ENCODE measurements at regions not wholly inside any gene's neighbourhood (a gene's known extent, or its start where the extent isn't known, plus 50 kb on each side); places are given as distances from the start of the nearest gene placed in this dataset.

GRCh38 chr3:147030274-147030673, 376.1 kb downstream of the ZIC4 start:
- no peak for TF ChIP-seq POLR2AphosphoS5 (IDR thresholded peaks at IDR 0.05; ENCODE audit: low read depth, low read length)
- TF ChIP-seq SIN3A (IDR thresholded peaks at IDR 0.05; ENCODE audit: borderline replicate concordance, insufficient read depth, low read length): no peak
- TF ChIP-seq, protein P1, sequence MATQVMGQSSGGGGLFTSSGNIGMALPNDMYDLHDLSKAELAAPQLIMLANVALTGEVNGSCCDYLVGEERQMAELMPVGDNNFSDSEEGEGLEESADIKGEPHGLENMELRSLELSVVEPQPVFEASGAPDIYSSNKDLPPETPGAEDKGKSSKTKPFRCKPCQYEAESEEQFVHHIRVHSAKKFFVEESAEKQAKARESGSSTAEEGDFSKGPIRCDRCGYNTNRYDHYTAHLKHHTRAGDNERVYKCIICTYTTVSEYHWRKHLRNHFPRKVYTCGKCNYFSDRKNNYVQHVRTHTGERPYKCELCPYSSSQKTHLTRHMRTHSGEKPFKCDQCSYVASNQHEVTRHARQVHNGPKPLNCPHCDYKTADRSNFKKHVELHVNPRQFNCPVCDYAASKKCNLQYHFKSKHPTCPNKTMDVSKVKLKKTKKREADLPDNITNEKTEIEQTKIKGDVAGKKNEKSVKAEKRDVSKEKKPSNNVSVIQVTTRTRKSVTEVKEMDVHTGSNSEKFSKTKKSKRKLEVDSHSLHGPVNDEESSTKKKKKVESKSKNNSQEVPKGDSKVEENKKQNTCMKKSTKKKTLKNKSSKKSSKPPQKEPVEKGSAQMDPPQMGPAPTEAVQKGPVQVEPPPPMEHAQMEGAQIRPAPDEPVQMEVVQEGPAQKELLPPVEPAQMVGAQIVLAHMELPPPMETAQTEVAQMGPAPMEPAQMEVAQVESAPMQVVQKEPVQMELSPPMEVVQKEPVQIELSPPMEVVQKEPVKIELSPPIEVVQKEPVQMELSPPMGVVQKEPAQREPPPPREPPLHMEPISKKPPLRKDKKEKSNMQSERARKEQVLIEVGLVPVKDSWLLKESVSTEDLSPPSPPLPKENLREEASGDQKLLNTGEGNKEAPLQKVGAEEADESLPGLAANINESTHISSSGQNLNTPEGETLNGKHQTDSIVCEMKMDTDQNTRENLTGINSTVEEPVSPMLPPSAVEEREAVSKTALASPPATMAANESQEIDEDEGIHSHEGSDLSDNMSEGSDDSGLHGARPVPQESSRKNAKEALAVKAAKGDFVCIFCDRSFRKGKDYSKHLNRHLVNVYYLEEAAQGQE (IDR thresholded peaks at IDR 0.05; ENCODE audit: insufficient read depth in 1 of 2, low read depth in 2 of 2, low read length in 2 of 2): no peak
- TF ChIP-seq FOXP2 (optimal IDR thresholded peaks at IDR 0.05; ENCODE audit: borderline replicate concordance, extremely low read depth, extremely low read length, insufficient read depth): no peak

DNA sequence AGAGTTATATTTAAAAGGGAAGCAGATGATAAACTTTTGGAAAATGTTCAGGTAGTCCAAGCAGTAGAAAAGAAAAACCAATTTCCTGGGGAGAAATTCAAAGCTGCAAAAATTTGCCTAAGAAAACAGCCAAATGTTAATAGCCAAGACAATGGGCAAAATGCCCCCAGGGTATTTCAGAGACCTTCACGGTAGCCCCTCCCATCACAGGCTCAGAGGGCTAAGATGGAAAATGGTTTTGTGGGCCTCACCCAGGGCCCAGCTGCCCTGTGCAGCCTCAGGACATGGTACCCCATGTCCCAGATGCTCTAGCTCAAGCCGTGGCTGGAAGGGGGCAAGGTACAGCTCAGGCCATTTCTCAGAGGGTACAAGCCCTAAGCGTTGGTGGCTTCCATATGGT, 391.0 kb downstream of the ZIC4 start:
- TF ChIP-seq, protein P1 (IDR thresholded peaks at IDR 0.05; ENCODE audit: insufficient read depth in 1 of 2, low read depth in 2 of 2, low read length in 2 of 2): no peak
- TF ChIP-seq SIN3A (IDR thresholded peaks at IDR 0.05; ENCODE audit: borderline replicate concordance, insufficient read depth, low read length) (no peak), TAF1 (IDR thresholded peaks at IDR 0.05; ENCODE audit: borderline replicate concordance, insufficient read depth, low read length) (no peak), POLR2AphosphoS5 (IDR thresholded peaks at IDR 0.05; ENCODE audit: low read depth, low read length) (no peak), FOXP2 (optimal IDR thresholded peaks at IDR 0.05; ENCODE audit: borderline replicate concordance, extremely low read depth, extremely low read length, insufficient read depth) (no peak)

- no peak for TF ChIP-seq POLR2AphosphoS5 (IDR thresholded peaks at IDR 0.05; ENCODE audit: low read depth, low read length)
- TF ChIP-seq, protein P1 (IDR thresholded peaks at IDR 0.05; ENCODE audit: insufficient read depth in 1 of 2, low read depth in 2 of 2, low read length in 2 of 2): no peak
- no peak for TF ChIP-seq TAF1 (IDR thresholded peaks at IDR 0.05; ENCODE audit: borderline replicate concordance, insufficient read depth, low read length)
- TF ChIP-seq SIN3A (IDR thresholded peaks at IDR 0.05; ENCODE audit: borderline replicate concordance, insufficient read depth, low read length): no peak
- TF ChIP-seq FOXP2 (optimal IDR thresholded peaks at IDR 0.05; ENCODE audit: borderline replicate concordance, extremely low read depth, extremely low read length, insufficient read depth): no peak
These were observed 397.5 kb downstream of the ZIC4 start for GRCh38 chr3:147008886-147009285.

GRCh38 chr3:147008458-147008857, 397.9 kb downstream of the ZIC4 start:
- TF ChIP-seq TAF1 (IDR thresholded peaks at IDR 0.05; ENCODE audit: borderline replicate concordance, insufficient read depth, low read length): no peak
- TF ChIP-seq FOXP2 (optimal IDR thresholded peaks at IDR 0.05; ENCODE audit: borderline replicate concordance, extremely low read depth, extremely low read length, insufficient read depth): no peak
- no peak for TF ChIP-seq SIN3A (IDR thresholded peaks at IDR 0.05; ENCODE audit: borderline replicate concordance, insufficient read depth, low read length)
- TF ChIP-seq POLR2AphosphoS5 (IDR thresholded peaks at IDR 0.05; ENCODE audit: low read depth, low read length): no peak
- TF ChIP-seq, protein P1 (IDR thresholded peaks at IDR 0.05; ENCODE audit: insufficient read depth in 1 of 2, low read depth in 2 of 2, low read length in 2 of 2): no peak

- no peak for TF ChIP-seq FOXP2 (optimal IDR thresholded peaks at IDR 0.05; ENCODE audit: borderline replicate concordance, extremely low read depth, extremely low read length, insufficient read depth)
- TF ChIP-seq SIN3A (IDR thresholded peaks at IDR 0.05; ENCODE audit: borderline replicate concordance, insufficient read depth, low read length): no peak
- TF ChIP-seq, protein P1 (IDR thresholded peaks at IDR 0.05; ENCODE audit: insufficient read depth in 1 of 2, low read depth in 2 of 2, low read length in 2 of 2): no peak
- TF ChIP-seq TAF1 (IDR thresholded peaks at IDR 0.05; ENCODE audit: borderline replicate concordance, insufficient read depth, low read length): no peak
These were observed 398.6 kb downstream of the ZIC4 start for GRCh38 chr3:147007736-147008245.

Measured in PFSK-1 (cell line).